ENCODE measurements at regions not wholly inside any gene's neighbourhood (a gene's known extent, or its start where the extent isn't known, plus 50 kb on each side); places are given as distances from the start of the nearest gene placed in this dataset.

DNA sequence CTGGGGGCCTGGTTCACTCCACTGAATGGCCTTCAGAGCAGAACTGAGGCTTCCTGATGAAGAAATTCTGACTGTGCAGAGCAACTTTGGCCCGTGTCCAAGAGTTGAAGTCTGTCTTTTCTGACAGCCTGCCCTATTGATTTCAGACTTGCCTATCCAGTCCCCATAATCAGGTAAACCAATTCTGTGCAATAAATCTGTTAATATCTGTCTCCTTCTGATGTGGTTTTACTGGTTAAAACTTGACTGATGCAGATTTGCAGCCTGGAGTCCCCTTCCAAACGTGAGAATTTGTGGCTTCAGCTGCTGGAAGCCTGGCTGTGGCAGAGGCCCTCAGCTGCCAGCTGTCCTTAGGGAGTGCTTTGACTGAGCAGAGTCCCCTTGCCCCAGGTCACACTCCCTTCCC, 283.9 kb upstream of the ANKRD55 start:
- Mint-ChIP-seq H3K4me3 (no peak overlapping the region), H3K36me3 (no peaks in the 10 kb centered on the region), H3K4me1 (peaks cover 2% of the 10 kb centered on the region), H3K27ac (no peak overlapping the region), H3K27me3 (peaks cover 11% of the 10 kb centered on the region), H3K9me3 (ENCODE audit: low read depth) (no peaks in the 10 kb centered on the region)
- DNase-seq (no peak), ATAC-seq (no peak)
- CTCF ChIA-PET = interaction anchor here (0.6 kb wide), 1 partner anchor 1048 kb away, joined by 3 read pairs; no protein-coding TSS in a partner anchor

DNA sequence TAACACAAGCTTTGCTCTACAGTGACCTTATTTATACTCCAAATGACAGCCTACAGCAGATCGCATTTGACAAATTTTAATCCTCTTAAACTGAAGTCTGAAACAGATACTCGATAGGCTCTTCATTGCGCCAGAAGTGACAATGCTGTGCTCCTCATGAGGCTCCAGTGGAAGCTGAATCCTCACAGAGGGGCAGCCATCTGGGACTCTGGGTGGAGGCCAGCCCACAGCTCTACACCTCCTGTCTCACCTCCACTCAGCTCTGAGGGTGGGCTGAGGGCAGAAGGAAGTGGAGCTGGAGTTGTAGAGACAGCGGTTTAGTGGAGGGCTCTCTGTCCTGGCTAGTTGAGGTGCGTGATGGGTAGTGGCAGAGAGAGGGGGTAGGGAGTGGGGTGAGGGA, 283.3 kb upstream of the ANKRD55 start:
- Mint-ChIP-seq H3K4me3 (no peak overlapping the region), H3K27ac (no peak overlapping the region), H3K27me3 (peaks cover 10% of the 10 kb centered on the region), H3K4me1 (peaks cover 2% of the 10 kb centered on the region), H3K36me3 (no peaks in the 10 kb centered on the region), H3K9me3 (ENCODE audit: low read depth) (no peaks in the 10 kb centered on the region)
- DNase-seq = no peak
- CTCF ChIA-PET = no interaction called here
- no peak for ATAC-seq

DNA sequence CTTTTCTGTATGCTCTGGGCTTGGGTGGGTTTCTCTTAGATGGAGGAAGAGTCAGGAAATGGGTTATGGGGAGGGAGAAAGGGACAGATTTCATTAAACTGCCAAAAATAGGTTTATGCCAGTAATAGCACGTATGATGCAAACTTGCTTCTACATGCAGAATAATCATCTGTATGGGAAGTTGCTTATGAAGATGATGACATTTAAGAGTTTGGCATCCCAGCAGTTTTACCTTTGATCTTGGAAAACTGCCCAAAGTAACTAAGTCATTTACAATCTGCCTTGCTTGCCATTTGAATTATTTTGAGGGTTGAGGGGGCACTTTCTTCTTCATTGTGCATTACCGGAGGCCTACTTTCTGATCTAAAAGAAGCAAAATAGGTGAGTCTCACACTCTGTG, 282.9 kb upstream of the ANKRD55 start:
- Mint-ChIP-seq H3K9me3 (ENCODE audit: low read depth) (no peaks in the 10 kb centered on the region), H3K36me3 (no peaks in the 10 kb centered on the region), H3K27ac (no peak overlapping the region), H3K27me3 (peaks cover 9% of the 10 kb centered on the region), H3K4me1 (peaks cover 2% of the 10 kb centered on the region), H3K4me3 (no peak overlapping the region)
- CTCF ChIA-PET = no interaction called here
- ATAC-seq = no peak
- no peak for DNase-seq

DNA sequence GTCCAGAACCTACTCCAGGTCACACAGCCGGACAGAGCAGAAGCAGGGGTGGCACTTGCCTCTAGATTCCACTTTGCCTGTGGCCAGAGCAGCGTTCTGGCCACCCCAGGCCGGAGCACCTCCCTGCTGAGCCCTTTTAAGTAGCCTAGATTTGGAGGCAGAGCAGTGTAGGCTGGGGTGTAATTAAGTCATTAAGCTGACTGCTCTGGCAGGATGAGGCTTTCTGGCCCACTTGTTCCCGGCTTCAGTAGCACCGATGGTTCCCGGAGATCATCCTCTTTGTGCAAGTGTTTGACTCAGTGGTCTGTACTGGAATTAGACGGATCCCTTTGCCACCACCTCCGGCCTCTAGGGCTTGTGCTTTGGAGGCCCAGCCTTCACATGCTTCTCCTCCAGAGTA, 281.9 kb upstream of the ANKRD55 start:
- DNase-seq (no peak), ATAC-seq (no peak)
- Mint-ChIP-seq H3K27me3 (peaks cover 6% of the 10 kb centered on the region), H3K4me3 (no peak overlapping the region), H3K36me3 (no peaks in the 10 kb centered on the region), H3K9me3 (ENCODE audit: low read depth) (no peaks in the 10 kb centered on the region), H3K27ac (no peak overlapping the region), H3K4me1 (peaks cover 2% of the 10 kb centered on the region)
- CTCF ChIA-PET = no interaction called here

DNA sequence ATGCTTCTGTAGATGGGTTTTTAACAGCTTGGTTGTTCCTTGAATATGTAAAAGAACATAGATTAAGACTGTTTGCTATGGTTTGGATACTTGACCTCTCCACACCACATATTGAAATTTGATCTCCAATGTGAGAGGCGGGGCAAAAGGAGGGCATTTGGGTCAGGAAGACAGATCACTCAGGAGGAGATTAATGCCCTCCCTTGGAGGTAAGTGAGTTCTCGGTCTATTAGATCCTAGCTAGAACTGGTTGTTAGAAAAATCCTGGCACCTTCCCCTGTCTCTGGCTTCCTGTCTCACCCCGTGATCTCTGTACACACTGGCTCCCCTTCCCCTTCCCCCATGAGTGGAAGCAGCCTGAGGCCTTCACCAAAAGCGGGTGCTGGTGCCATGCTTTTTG, 281.1 kb upstream of the ANKRD55 start:
- Mint-ChIP-seq H3K36me3 (no peaks in the 10 kb centered on the region), H3K4me1 (peaks cover 2% of the 10 kb centered on the region), H3K4me3 (no peak overlapping the region), H3K9me3 (ENCODE audit: low read depth) (no peaks in the 10 kb centered on the region), H3K27ac (no peak overlapping the region), H3K27me3 (peaks cover 6% of the 10 kb centered on the region)
- no peak for ATAC-seq
- no peak for DNase-seq
- CTCF ChIA-PET = no interaction called here

DNA sequence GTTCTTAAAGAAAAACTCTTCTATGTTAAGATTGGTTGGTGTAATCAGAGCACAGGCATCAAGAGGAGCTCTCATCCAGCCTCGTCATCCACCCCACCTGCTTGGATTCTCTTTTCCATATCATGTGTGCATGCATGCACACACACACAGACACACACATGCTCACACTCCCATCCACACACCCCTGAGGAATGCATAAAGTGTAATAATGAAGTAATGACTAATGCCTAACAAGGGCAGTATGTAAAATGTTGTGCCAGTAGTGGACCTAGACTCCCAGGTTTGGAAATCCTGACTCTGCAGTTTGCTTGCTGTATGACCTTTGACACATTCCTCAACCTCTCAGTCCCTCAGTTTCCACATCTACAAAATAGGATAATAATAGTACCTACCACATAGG, 280.0 kb upstream of the ANKRD55 start:
- H3K4me1 Mint-ChIP-seq = peaks cover 5% of the 10 kb centered on the region
- ATAC-seq (no peak), DNase-seq (no peak)
- no peaks in the 10 kb centered on the region for H3K36me3 Mint-ChIP-seq
- no peak overlapping the region for H3K27ac Mint-ChIP-seq
- CTCF ChIA-PET = no interaction called here
- no peak overlapping the region for H3K4me3 Mint-ChIP-seq
- H3K9me3 Mint-ChIP-seq (ENCODE audit: low read depth) = no peaks in the 10 kb centered on the region
- H3K27me3 Mint-ChIP-seq = peaks cover 7% of the 10 kb centered on the region

DNA sequence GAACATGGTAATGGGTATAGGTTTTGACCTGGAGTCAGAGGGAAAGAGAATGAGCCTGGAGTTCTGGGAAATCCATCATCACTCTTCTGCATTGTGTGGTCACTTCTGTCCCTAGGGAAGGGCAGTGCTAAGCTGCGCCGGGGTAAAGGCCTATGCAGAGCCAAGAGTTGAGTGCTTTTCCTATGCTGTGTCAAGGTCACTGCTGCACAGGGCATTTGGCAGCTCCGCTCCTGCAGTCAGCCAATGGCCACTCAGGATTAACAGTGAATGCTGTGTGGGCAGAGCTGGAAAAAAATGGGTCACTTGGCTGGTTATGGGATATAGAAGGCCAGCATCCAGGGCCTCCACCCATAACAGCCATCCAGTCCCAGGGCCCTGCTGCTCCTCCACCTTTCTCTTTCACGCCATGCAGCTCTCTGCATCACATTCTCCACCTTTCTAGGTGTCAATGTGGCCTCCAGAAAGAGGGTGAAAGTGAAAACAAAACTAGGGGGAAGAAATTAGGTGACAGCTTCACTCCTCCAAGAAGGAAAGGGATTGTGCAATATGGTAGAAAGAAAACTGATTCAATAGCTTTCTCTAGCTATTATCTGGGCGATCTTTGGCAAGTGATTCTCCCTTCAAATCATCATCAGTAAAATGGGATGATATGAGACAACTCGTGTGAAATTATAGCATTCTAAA, 279.3 kb upstream of the ANKRD55 start:
- no peaks in the 10 kb centered on the region for H3K36me3 Mint-ChIP-seq
- DNase-seq = no peak
- no peaks in the 10 kb centered on the region for H3K9me3 Mint-ChIP-seq (ENCODE audit: low read depth)
- H3K27ac Mint-ChIP-seq = no peak overlapping the region
- no peak overlapping the region for H3K4me3 Mint-ChIP-seq
- no peak for ATAC-seq
- H3K4me1 Mint-ChIP-seq = peaks cover 5% of the 10 kb centered on the region
- H3K27me3 Mint-ChIP-seq = peaks cover 2% of the 10 kb centered on the region
- CTCF ChIA-PET = no interaction called here

DNA sequence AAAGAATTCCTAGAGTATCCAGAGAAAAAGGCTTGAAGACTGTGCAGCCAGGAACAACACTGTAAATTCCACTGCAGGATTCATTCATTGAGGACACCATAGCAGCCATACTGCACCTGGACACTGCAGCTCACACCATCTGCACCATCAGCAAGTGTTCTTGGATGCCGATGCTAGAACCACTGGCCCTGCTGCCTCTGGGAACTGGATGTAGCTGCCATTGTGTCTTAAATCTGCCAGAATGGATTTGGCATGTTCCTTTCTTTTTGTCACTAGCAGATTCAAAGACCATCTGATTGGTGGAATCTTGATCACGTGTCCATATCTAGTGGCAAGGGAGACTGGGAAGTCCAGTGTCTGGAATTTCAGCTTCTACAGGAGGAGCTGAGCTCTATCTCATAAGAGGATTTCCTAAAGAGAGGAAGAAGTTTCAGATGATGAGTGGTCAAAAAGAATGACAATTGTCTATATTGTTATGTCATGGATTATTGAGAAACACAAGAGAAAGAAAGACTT, 278.3 kb upstream of the ANKRD55 start:
- ATAC-seq (no peak), DNase-seq (no peak)
- CTCF ChIA-PET = no interaction called here
- Mint-ChIP-seq H3K27me3 (peaks cover 2% of the 10 kb centered on the region), H3K36me3 (no peaks in the 10 kb centered on the region), H3K9me3 (ENCODE audit: low read depth) (no peaks in the 10 kb centered on the region), H3K4me1 (peaks cover 5% of the 10 kb centered on the region), H3K27ac (no peak overlapping the region), H3K4me3 (no peak overlapping the region)

DNA sequence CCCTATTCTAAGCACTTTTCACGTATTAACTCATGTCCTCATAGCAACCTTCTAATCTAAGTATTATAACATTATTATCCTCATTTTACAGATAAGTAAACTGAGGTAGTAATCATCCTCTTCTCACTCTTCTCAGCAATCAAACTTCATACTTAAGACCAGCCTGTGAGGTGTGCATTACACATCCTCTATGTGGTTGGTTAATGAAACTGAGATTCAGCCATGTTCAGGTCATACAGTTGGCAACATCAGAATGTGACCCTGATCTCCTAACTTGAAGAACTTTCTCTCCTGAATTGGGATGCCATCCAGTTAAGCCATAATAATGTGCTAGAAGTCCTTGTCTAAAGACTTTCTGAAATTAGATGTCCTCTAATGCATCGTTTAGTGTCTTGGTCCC, 275.1 kb upstream of the ANKRD55 start:
- Mint-ChIP-seq H3K9me3 (ENCODE audit: low read depth) (no peaks in the 10 kb centered on the region), H3K27me3 (peaks cover 2% of the 10 kb centered on the region), H3K36me3 (no peaks in the 10 kb centered on the region), H3K4me1 (peaks cover 5% of the 10 kb centered on the region), H3K4me3 (no peak overlapping the region), H3K27ac (no peak overlapping the region)
- DNase-seq (no peak), ATAC-seq (no peak)
- CTCF ChIA-PET = no interaction called here

DNA sequence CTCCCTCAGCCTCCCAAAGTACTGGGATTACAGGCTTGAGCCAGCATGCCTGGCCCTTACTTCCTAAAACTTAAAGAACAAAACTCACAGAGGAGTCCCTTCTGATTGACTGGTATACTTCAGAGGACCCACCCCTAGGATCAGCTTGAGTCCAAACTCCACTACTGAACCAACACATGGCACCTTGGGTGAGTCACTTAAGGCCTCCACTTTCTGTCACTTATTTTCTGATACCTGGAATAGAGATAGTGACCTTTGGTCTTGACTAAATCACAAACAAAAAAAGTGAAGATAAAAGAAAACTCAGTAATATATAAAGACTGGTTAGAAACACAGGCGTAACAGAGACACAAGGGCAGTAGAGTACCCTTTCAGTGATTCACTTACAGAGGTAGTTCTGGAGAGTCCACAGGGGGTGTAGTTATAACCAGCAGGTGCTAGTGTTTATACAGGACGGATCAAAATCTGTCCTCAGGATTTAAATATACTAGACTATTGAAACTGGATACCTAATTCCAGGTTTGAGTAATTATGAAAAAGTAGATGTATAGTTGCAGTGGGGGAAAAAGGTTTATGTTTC, 274.3 kb upstream of the ANKRD55 start:
- Mint-ChIP-seq H3K4me3 (no peak overlapping the region), H3K36me3 (no peaks in the 10 kb centered on the region), H3K9me3 (ENCODE audit: low read depth) (no peaks in the 10 kb centered on the region), H3K4me1 (peaks cover 2% of the 10 kb centered on the region), H3K27me3 (peaks cover 2% of the 10 kb centered on the region), H3K27ac (no peak overlapping the region)
- ATAC-seq = no peak
- no peak for DNase-seq
- CTCF ChIA-PET = interaction anchor here (1.0 kb wide), 1 partner anchor 14 kb away, joined by 3 read pairs; no protein-coding TSS in a partner anchor

DNA sequence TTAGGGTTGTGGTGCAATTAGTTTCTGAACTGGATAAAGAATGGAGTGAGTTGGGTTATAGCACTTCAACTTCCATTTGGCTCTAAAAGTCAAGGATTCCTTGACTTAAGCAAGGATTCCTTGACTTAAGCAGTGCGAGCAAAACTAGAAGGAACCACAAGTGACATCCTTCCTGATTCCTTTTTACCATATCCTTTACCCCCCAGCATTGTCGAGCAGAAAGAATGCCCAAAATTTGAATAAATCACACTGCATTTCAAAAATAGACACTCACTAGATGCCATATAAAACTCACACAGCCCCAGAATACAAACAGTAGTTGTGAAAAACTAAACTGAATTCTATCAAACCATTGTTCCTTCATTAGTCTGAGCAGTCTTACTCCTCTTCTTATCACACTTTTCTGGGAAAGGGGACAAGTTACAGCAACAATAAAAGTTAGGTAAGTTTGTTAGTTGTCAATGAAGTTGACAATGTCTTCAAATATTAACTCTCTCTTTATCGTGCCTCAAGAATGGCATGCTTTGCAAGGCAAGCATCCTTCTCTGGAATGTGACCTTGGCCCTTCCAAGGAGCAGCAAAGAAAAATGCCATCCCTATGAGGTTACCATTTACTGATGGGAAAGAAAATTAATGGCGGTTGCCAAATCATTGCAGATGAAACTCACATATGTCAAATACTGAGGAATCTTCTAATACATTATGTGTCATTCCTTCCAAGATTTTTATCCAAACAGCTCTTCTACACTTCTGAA, 273.3 kb upstream of the ANKRD55 start:
- ATAC-seq (no peak), DNase-seq (no peak)
- Mint-ChIP-seq H3K4me1 (peaks cover 7% of the 10 kb centered on the region), H3K27ac (no peak overlapping the region), H3K27me3 (peaks cover 6% of the 10 kb centered on the region), H3K9me3 (ENCODE audit: low read depth) (no peaks in the 10 kb centered on the region), H3K4me3 (no peak overlapping the region), H3K36me3 (no peaks in the 10 kb centered on the region)
- CTCF ChIA-PET = interaction anchor here (1.0 kb wide), 1 partner anchor 13 kb away, joined by 3 read pairs; no protein-coding TSS in a partner anchor

DNA sequence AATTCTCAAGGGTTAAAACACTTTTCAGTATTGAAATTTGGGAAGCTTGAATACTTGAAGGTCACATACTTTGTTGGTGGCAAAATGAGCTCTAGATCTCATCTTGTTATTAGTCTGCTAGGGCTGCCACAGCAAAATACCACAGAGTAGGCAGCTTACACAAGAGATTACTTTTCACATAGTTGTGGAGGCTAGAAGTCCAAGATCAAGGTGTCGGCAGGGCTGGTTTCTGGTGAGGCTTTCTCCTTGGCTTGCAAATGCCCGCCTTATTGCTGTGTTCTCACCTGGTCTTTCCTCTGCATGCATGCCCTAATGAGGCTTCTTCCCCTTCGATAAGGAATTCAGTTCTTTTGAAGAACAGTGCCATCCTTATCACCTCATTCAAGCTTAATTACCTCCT, 270.8 kb upstream of the ANKRD55 start:
- DNase-seq (no peak), ATAC-seq (no peak)
- H3K27ac Mint-ChIP-seq = no peak overlapping the region
- CTCF ChIA-PET = no interaction called here
- H3K4me1 Mint-ChIP-seq = peaks cover 7% of the 10 kb centered on the region
- H3K27me3 Mint-ChIP-seq = peaks cover 8% of the 10 kb centered on the region
- no peaks in the 10 kb centered on the region for H3K9me3 Mint-ChIP-seq (ENCODE audit: low read depth)
- no peaks in the 10 kb centered on the region for H3K36me3 Mint-ChIP-seq
- H3K4me3 Mint-ChIP-seq = no peak overlapping the region

DNA sequence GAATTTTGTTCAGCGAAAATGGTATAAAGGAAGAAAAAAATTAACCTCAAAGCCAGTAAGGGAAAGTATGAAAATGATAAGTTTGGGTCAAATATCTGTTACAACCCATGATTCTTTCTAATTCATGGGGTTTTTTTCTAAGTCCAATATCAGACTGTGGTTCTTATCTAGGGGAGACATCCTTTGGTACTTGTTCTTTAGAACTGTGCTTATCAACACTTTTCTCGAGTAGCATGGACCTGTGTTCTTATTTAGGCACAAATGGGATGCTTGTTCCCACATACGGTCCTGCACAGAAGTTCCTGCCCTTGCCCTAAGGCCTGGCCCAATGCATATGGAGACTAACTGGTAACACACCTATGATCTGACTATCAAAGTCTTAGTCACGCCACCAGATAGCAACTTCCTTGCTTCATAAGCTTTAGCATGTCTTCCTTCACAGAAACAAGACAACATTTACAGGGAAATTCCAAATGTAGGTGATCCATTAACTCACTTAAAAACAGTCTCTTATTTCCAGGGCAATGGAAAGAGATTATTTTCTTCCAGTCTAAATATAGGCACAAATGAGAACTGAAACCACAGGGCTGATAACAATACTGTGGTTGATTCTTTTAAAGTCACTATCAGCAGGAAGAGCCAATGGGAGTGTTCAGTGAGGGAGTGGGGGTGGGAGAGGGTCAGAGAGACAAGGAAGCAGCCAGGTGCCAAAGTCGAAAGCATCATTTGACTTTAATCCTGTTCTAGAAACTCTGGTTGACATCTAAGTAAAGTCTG, 268.8 kb upstream of the ANKRD55 start:
- no peaks in the 10 kb centered on the region for H3K36me3 Mint-ChIP-seq
- peaks cover 5% of the 10 kb centered on the region for H3K4me1 Mint-ChIP-seq
- no peaks in the 10 kb centered on the region for H3K9me3 Mint-ChIP-seq (ENCODE audit: low read depth)
- no peak for ATAC-seq
- H3K27ac Mint-ChIP-seq = no peak overlapping the region
- no peak overlapping the region for H3K4me3 Mint-ChIP-seq
- CTCF ChIA-PET = no interaction called here
- H3K27me3 Mint-ChIP-seq = peaks cover 6% of the 10 kb centered on the region
- DNase-seq = no peak
